MCF 10A (cell line): ENCODE measurements at regions not wholly inside any gene's neighbourhood (a gene's known extent, or its start where the extent isn't known, plus 50 kb on each side); places are given as distances from the start of the nearest gene placed in this dataset.

Source experiments
- BruUV-seq: library from RNA; stranded (reverse); fragments of 400-500 nt; replicated peaks from 2 replicates; lab custom pipeline; 2021; lab: Mats Ljungman, UMichigan
- CTCF ChIA-PET: fragments of 300-600 bp; sonication (Branson Sonifier 250); formaldehyde crosslinking; extraction: SDS; loops from one replicate; lab custom pipeline; 2021; ENCODE audit warnings: antibody characterized with exemption, inconsistent platforms; lab: Yijun Ruan, JAX
- POLR2A ChIA-PET: fragments of 300-600, 350-650 bp; sonication (Branson Sonifier 250); formaldehyde crosslinking; extraction: SDS; loops from one replicate; lab custom pipeline; 2020; ENCODE audit warnings: antibody characterized with exemption, inconsistent platforms; lab: Yijun Ruan, JAX
- DNase-seq: peaks from one replicate; pipeline ENCODE4 v3.0.0-alpha.2; 2018; ENCODE audit not compliant: unreplicated experiment
- H3K27ac Mint-ChIP-seq: one replicate; pipeline ENCODE4 v1.8.0; 2022; ENCODE audit warnings: mild to moderate bottlenecking, low read depth, mixed read lengths; ENCODE audit not compliant: unreplicated experiment
- H3K27me3 Mint-ChIP-seq: one replicate; pipeline ENCODE4 v1.8.0; 2022; ENCODE audit warnings: mixed read lengths; ENCODE audit not compliant: insufficient read depth, unreplicated experiment
- H3K36me3 Mint-ChIP-seq: one replicate; pipeline ENCODE4 v1.8.0; 2022; ENCODE audit warnings: mild to moderate bottlenecking, moderate library complexity, mixed read lengths; ENCODE audit not compliant: insufficient read depth, unreplicated experiment
- H3K4me1 Mint-ChIP-seq: one replicate; pipeline ENCODE4 v1.8.0; 2022; ENCODE audit warnings: mixed read lengths; ENCODE audit not compliant: insufficient read depth, unreplicated experiment
- H3K4me3 Mint-ChIP-seq: one replicate; pipeline ENCODE4 v1.8.0; 2022; ENCODE audit warnings: mild to moderate bottlenecking, moderate library complexity, mixed read lengths; ENCODE audit not compliant: unreplicated experiment
- H3K9me3 Mint-ChIP-seq: one replicate; pipeline ENCODE4 v1.8.0; 2022; ENCODE audit warnings: mixed read lengths; ENCODE audit not compliant: unreplicated experiment
- CTCF ChIP-seq: fragments of 200-600 bp; IDR thresholded peaks from one replicate; pipeline ENCODE4 v1.8.0; 2022; ENCODE audit warnings: antibody characterized with exemption, mild to moderate bottlenecking; ENCODE audit not compliant: unreplicated experiment
- intact Hi-C: fragments of 100-400 bp; cut with micrococcal nuclease; formaldehyde crosslinking; loops from 2 replicates; pipeline ENCODE4 v1.14.1; 2022

DNA sequence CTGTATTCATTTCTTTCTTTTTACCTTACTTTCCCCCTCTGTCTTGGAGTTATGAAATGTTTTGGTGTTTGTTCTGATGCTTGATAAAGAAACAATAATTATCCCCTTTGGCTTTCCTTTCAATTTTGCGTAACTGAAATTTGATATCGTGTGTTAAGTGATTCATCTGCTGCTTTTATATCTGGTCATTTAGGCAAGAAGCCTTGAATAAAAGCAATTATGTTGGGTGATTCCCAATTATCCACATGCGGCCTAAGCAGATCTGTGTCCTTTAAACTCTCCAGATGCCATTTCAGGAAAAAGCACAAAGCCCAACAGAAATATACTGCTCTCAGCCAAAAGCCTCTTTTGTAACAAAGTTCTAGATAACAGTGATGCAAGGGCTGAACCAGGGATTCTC, 92.8 kb downstream of the TAF11L14 start:
- Mint-ChIP-seq H3K4me1 (no peaks in the 10 kb centered on the region), H3K27me3 (no peaks in the 10 kb centered on the region), H3K9me3 (no peaks in the 10 kb centered on the region), H3K4me3 (no peak overlapping the region), H3K36me3 (no peaks in the 10 kb centered on the region), H3K27ac (no peak overlapping the region)
- no TSS peak for BruUV-seq
- ChIA-PET POLR2A (interaction anchor here (0.7 kb wide), 1 partner anchor 397 kb away, joined by 4 read pairs; no protein-coding TSS in a partner anchor), CTCF (no interaction called here)
- TF ChIP-seq CTCF, result no peak
- peak; percentile 21 for DNase-seq
- intact Hi-C loops, result no loop called here

GRCh38 chr5:17730421-17730820, 96.2 kb downstream of the TAF11L14 start:
- TF ChIP-seq CTCF, result no peak
- POLR2A ChIA-PET, result no interaction called here
- H3K27ac Mint-ChIP-seq, result no peak overlapping the region
- no peak overlapping the region for H3K4me3 Mint-ChIP-seq
- DNase-seq, result no peak
- no peaks in the 10 kb centered on the region for H3K9me3 Mint-ChIP-seq
- BruUV-seq, result no TSS peak
- no peaks in the 10 kb centered on the region for H3K27me3 Mint-ChIP-seq
- H3K4me1 Mint-ChIP-seq, result peaks cover 6% of the 10 kb centered on the region
- H3K36me3 Mint-ChIP-seq, result no peaks in the 10 kb centered on the region
- CTCF ChIA-PET, result interaction anchor here (0.6 kb wide), 2 partner anchors 8 to 10 kb away, joined by 3 read pairs; no protein-coding TSS in a partner anchor
- intact Hi-C loops, result no loop called here

DNA sequence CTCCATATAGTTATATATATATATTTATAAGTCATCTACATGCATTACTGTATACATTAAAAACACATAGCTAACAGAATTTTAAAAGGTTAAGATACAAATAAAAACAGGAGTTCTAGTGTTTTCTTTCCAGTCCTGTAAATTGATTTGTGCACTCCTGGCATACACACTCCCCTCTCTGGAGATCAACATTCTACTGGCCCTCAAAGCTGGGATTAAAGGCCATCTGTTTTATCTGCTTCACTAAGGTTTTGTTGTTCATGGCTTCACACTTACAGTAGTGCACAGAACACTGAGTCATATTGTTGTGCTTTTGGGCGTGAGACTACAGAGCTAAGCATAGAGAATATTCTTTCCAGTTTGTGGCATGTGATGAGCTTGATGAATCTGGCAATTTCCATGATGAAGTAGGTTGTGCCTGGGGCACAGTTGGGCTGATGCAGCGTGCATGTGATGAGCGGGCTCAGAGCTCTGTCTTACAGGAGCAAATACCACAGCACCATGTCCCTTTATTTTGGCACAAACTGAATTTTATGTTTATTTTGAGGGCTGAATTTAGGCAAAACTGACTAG, 98.2 kb downstream of the TAF11L14 start:
- ChIA-PET CTCF (no interaction called here), POLR2A (interaction anchor here (0.6 kb wide), 1 partner anchor 165 kb away, joined by 3 read pairs; no protein-coding TSS in a partner anchor)
- no peak overlapping the region for H3K4me3 Mint-ChIP-seq
- no peaks in the 10 kb centered on the region for H3K36me3 Mint-ChIP-seq
- no peaks in the 10 kb centered on the region for H3K9me3 Mint-ChIP-seq
- no peak for TF ChIP-seq CTCF
- no peak overlapping the region for H3K27ac Mint-ChIP-seq
- no peaks in the 10 kb centered on the region for H3K27me3 Mint-ChIP-seq
- intact Hi-C loops, result no loop called here
- DNase-seq, result peak; percentile 5
- BruUV-seq, result no TSS peak
- peaks cover 11% of the 10 kb centered on the region for H3K4me1 Mint-ChIP-seq

- DNase-seq, result no peak
- H3K9me3 Mint-ChIP-seq, result no peaks in the 10 kb centered on the region
- H3K27me3 Mint-ChIP-seq, result no peaks in the 10 kb centered on the region
- H3K4me3 Mint-ChIP-seq, result no peak overlapping the region
- no peak overlapping the region for H3K27ac Mint-ChIP-seq
- TF ChIP-seq CTCF, result no peak
- ChIA-PET POLR2A (no interaction called here), CTCF (no interaction called here)
- H3K4me1 Mint-ChIP-seq, result peaks cover 11% of the 10 kb centered on the region
- no peaks in the 10 kb centered on the region for H3K36me3 Mint-ChIP-seq
- no TSS peak for BruUV-seq
- intact Hi-C loops, result no loop called here
These were observed 99.8 kb downstream of the TAF11L14 start for GRCh38 chr5:17734011-17734410.
